T-helper 2 cell treated with Interferon-gamma antibody and Interleukin-4, amounts not matched to agents 100 ng/mL and 5 ng/mL, for 36 hours (primary cell): ENCODE measurements at regions not wholly inside any gene's neighbourhood (a gene's known extent, or its start where the extent isn't known, plus 50 kb on each side); places are given as distances from the start of the nearest gene placed in this dataset.

ENCODE experiments used
- intact Hi-C: fragments of 100-400 bp; cut with micrococcal nuclease; formaldehyde crosslinking; loops from one replicate; pipeline ENCODE4 v1.15.1; 2023

- intact Hi-C loops: no loop called here
These were observed 65.5 kb upstream of the BHLHE23 start for GRCh38 chr20:63072231-63072791.

GRCh38 chr20:63071541-63072181, 64.9 kb upstream of the BHLHE23 start:
- intact Hi-C loops: no loop called here

GRCh38 chr20:63070771-63071540, 64.2 kb upstream of the BHLHE23 start:
- intact Hi-C loops: no loop called here

GRCh38 chr20:63070301-63070625, 63.5 kb upstream of the BHLHE23 start:
- intact Hi-C loops: no loop called here

- intact Hi-C loops: no loop called here
These were observed 62.1 kb upstream of the BHLHE23 start for GRCh38 chr20:63068711-63069367.

- intact Hi-C loops: no loop called here
These were observed 61.2 kb upstream of the BHLHE23 start for GRCh38 chr20:63067721-63068560.

GRCh38 chr20:63067266-63067635, 60.5 kb upstream of the BHLHE23 start:
- intact Hi-C loops: no loop called here

GRCh38 chr20:63066506-63067265, 59.9 kb upstream of the BHLHE23 start:
- intact Hi-C loops: no loop called here

GRCh38 chr20:63065911-63066310, 59.1 kb upstream of the BHLHE23 start:
- intact Hi-C loops: no loop called here

GRCh38 chr20:63064745-63065711, 58.3 kb upstream of the BHLHE23 start:
- intact Hi-C loops: no loop called here

- intact Hi-C loops: no loop called here
These were observed 57.5 kb upstream of the BHLHE23 start for GRCh38 chr20:63064310-63064709.

GRCh38 chr20:63062188-63063140, 55.7 kb upstream of the BHLHE23 start:
- intact Hi-C loops: no loop called here

- intact Hi-C loops: no loop called here
These were observed 55.0 kb upstream of the BHLHE23 start for GRCh38 chr20:63061771-63062100.

GRCh38 chr20:63061051-63061770, 54.4 kb upstream of the BHLHE23 start:
- intact Hi-C loops: no loop called here

- intact Hi-C loops: no loop called here
These were observed 53.6 kb upstream of the BHLHE23 start for GRCh38 chr20:63060057-63060991.

GRCh38 chr20:63059684-63060056, 52.9 kb upstream of the BHLHE23 start:
- intact Hi-C loops: loop anchor here (5.0 kb wide), 1 partner anchor 118 kb away; no protein-coding TSS in a partner anchor
